H1 (cell line): ENCODE measurements at regions not wholly inside any gene's neighbourhood (a gene's known extent, or its start where the extent isn't known, plus 50 kb on each side); places are given as distances from the start of the nearest gene placed in this dataset.

Source experiments
- CHD2 ChIP-seq: IDR thresholded peaks from 2 replicates; pipeline ENCODE4 v1.6.1; 2012; ENCODE audit warnings: low read length, improper control_type of control experiment
- CHD7 ChIP-seq: fragments of 300-600 bp; sonication (generic); IDR thresholded peaks from 2 replicates; pipeline ENCODE4 v1.7.1; 2012; ENCODE audit warnings: low read length, moderate library complexity, mild to moderate bottlenecking, inconsistent platforms; ENCODE audit not compliant: insufficient replicate concordance
- CTCF ChIP-seq, 3 experiments: IDR thresholded peaks; 1 replicate in 2 of 3; 2 replicates in 1 of 3; pipeline versions ENCODE4 v1.5.1 to v1.6.1; 2011; ENCODE audit warnings: low read length in 3 of 3, mild to moderate bottlenecking in 3 of 3, inconsistent platforms in 2 of 3, low read depth in 1 of 3, moderate library complexity in 1 of 3; ENCODE audit not compliant: insufficient read depth in 1 of 3; ENCODE audit errors: control extremely low read depth in 1 of 3
- RXRA ChIP-seq: IDR thresholded peaks from 2 replicates; pipeline ENCODE4 v1.6.1; 2011; ENCODE audit warnings: low read depth, mild to moderate bottlenecking, low read length, moderate library complexity; ENCODE audit not compliant: insufficient read depth
- SP1 ChIP-seq: IDR thresholded peaks from 2 replicates; pipeline ENCODE4 v1.6.1; 2011; ENCODE audit warnings: low read depth, low read length
- SUZ12 ChIP-seq: fragments of 200-600 bp; sonication (generic); IDR thresholded peaks from 2 replicates; pipeline ENCODE4 v1.6.1; 2012; ENCODE audit warnings: mild to moderate bottlenecking, inconsistent platforms, low read length, moderate library complexity, mixed read lengths
- USF2 ChIP-seq: IDR thresholded peaks from 2 replicates; pipeline ENCODE4 v1.6.1; 2011; ENCODE audit warnings: low read length, improper control_type of control experiment

GRCh38 chr21:27839512-27840115 is 872.7 kb upstream of the ADAMTS5 start (continued):
- TF ChIP-seq CHD7 = no peak
- no peak for TF ChIP-seq CHD2
- no peak for TF ChIP-seq USF2
- no peak for TF ChIP-seq RXRA
- TF ChIP-seq SUZ12 = no peak
- TF ChIP-seq SP1 = no peak
- no peak for TF ChIP-seq CTCF (IDR thresholded peaks at IDR 0.05; ENCODE audit: control extremely low read depth in 1 of 3, insufficient read depth in 1 of 3, low read depth in 1 of 3, low read length in 3 of 3)
